ENCODE measurements at regions not wholly inside any gene's neighbourhood (a gene's known extent, or its start where the extent isn't known, plus 50 kb on each side); places are given as distances from the start of the nearest gene placed in this dataset.
"Not testable (repeated sequence)": the region's sequence is repeated elsewhere in the genome, so short reads cannot be mapped to it uniquely, and the experiment has no call there.

GRCh38 chr15:29518442-29518841 lies 248.8 kb upstream of the NSMCE3 start:
- no peak for TF ChIP-seq POLR2AphosphoS5 (IDR thresholded peaks at IDR 0.05)
- TF ChIP-seq EP300 (IDR thresholded peaks at IDR 0.05): no peak
- TF ChIP-seq CTCF (IDR thresholded peaks at IDR 0.05): no peak
- no peak for TF ChIP-seq POLR2A (IDR thresholded peaks at IDR 0.05; ENCODE audit: low read depth)
- no peaks in the 10 kb centered on the region for H3K27me3 ChIP-seq
- intact Hi-C loops (cut with DNase I): no loop called here
- 78% methylated on average over 4 of the region's 4 CpGs for WGBS
- H3K4me1 ChIP-seq: no peaks in the 10 kb centered on the region
- no peaks in the 10 kb centered on the region for H3K36me3 ChIP-seq
- H3K4me3 ChIP-seq: no peak overlapping the region
- H3K9me3 ChIP-seq: peaks cover 0 to 9% (median 4%) of the 10 kb centered on the region in 4 donors
- no peak overlapping the region for H3K27ac ChIP-seq (replicated peaks in 1 of 4)
- DNase-seq (ENCODE audit: extremely low spot score): peak; percentile 72

- Histone ChIP-seq H3K27me3 (no peaks in the 10 kb centered on the region), H3K9me3 (peaks cover 0 to 9% (median 4%) of the 10 kb centered on the region in 4 donors), H3K36me3 (no peaks in the 10 kb centered on the region), H3K27ac (replicated peaks in 1 of 4) (no peak overlapping the region), H3K4me1 (no peaks in the 10 kb centered on the region), H3K4me3 (no peak overlapping the region)
- 96% methylated on average over 4 of the region's 4 CpGs for WGBS
- peak; percentile 26 for DNase-seq (ENCODE audit: extremely low spot score)
- TF ChIP-seq POLR2A (IDR thresholded peaks at IDR 0.05; ENCODE audit: low read depth) (no peak), CTCF (IDR thresholded peaks at IDR 0.05) (no peak), EP300 (IDR thresholded peaks at IDR 0.05) (no peak), POLR2AphosphoS5 (IDR thresholded peaks at IDR 0.05) (no peak)
- intact Hi-C loops (cut with DNase I): no loop called here
Measured at GRCh38 chr15:29517829-29518228, 248.2 kb upstream of the NSMCE3 start.

GRCh38 chr15:29516929-29517328 lies 247.3 kb upstream of the NSMCE3 start:
- Histone ChIP-seq H3K27me3 (no peaks in the 10 kb centered on the region), H3K4me3 (no peak overlapping the region), H3K4me1 (no peaks in the 10 kb centered on the region), H3K9me3 (peaks cover 0 to 14% (median 5%) of the 10 kb centered on the region in 4 donors), H3K36me3 (no peaks in the 10 kb centered on the region), H3K27ac (replicated peaks in 1 of 4) (no peak overlapping the region)
- 69% methylated on average over 3 of the region's 3 CpGs for WGBS
- no peak for TF ChIP-seq CTCF (IDR thresholded peaks at IDR 0.05)
- no peak for TF ChIP-seq POLR2AphosphoS5 (IDR thresholded peaks at IDR 0.05)
- no peak for TF ChIP-seq POLR2A (IDR thresholded peaks at IDR 0.05; ENCODE audit: low read depth)
- TF ChIP-seq EP300 (IDR thresholded peaks at IDR 0.05): no peak
- DNase-seq (ENCODE audit: extremely low spot score): no peak
- intact Hi-C loops (cut with DNase I): no loop called here

GRCh38 chr15:29514926-29515325 lies 245.3 kb upstream of the NSMCE3 start:
- Histone ChIP-seq H3K9me3 (peaks cover 0 to 19% (median 6%) of the 10 kb centered on the region in 4 donors), H3K4me1 (no peaks in the 10 kb centered on the region), H3K4me3 (no peak overlapping the region), H3K27me3 (no peaks in the 10 kb centered on the region), H3K36me3 (no peaks in the 10 kb centered on the region), H3K27ac (replicated peaks in 1 of 4) (no peak overlapping the region)
- no peak for DNase-seq (ENCODE audit: extremely low spot score)
- intact Hi-C loops (cut with DNase I): no loop called here
- no peak for TF ChIP-seq CTCF (IDR thresholded peaks at IDR 0.05)
- no peak for TF ChIP-seq POLR2A (IDR thresholded peaks at IDR 0.05; ENCODE audit: low read depth)
- TF ChIP-seq EP300 (IDR thresholded peaks at IDR 0.05): no peak
- TF ChIP-seq POLR2AphosphoS5 (IDR thresholded peaks at IDR 0.05): no peak
- 88% methylated on average over 4 of the region's 4 CpGs for WGBS

GRCh38 chr15:29511663-29512062 lies 242.0 kb upstream of the NSMCE3 start:
- H3K36me3 ChIP-seq: no peaks in the 10 kb centered on the region
- no peak overlapping the region for H3K27ac ChIP-seq (replicated peaks in 1 of 4)
- WGBS: 88% methylated on average over 4 of the region's 4 CpGs
- intact Hi-C loops (cut with DNase I): no loop called here
- DNase-seq (ENCODE audit: extremely low spot score): no peak
- no peaks in the 10 kb centered on the region for H3K4me1 ChIP-seq
- no peaks in the 10 kb centered on the region for H3K27me3 ChIP-seq
- TF ChIP-seq CTCF (IDR thresholded peaks at IDR 0.05) (no peak), EP300 (IDR thresholded peaks at IDR 0.05) (no peak)
- no peak overlapping the region for H3K4me3 ChIP-seq
- H3K9me3 ChIP-seq: peaks cover 0 to 15% (median 6%) of the 10 kb centered on the region in 4 donors

- WGBS: 92% methylated on average over 5 of the region's 5 CpGs
- H3K27me3 ChIP-seq; DNase-seq (ENCODE audit: extremely low spot score); H3K27ac ChIP-seq (replicated peaks in 1 of 4); intact Hi-C loops (cut with DNase I); H3K4me3 ChIP-seq; H3K4me1 ChIP-seq; H3K36me3 ChIP-seq: not testable (repeated sequence)
- H3K9me3 ChIP-seq: peaks cover 0 to 12% (median 2%) of the 10 kb centered on the region in 4 donors
Measured at GRCh38 chr15:29505535-29505934, 235.9 kb upstream of the NSMCE3 start.
